Cardiac septum (tissue), 1 donor: ENCODE measurements at regions not wholly inside any gene's neighbourhood (a gene's known extent, or its start where the extent isn't known, plus 50 kb on each side); places are given as distances from the start of the nearest gene placed in this dataset.
A peak's percentile ranks its signal among the peaks of the same experiment; 100 is the strongest.

Experiments
- DNase-seq: peaks from one replicate; pipeline ENCODE4 v3.0.0-alpha.2; 2020; ENCODE audit warnings: low spot score
- intact Hi-C: fragments of 100-400 bp; cut with DNase I; formaldehyde crosslinking; loops from one replicate; pipeline ENCODE4 v1.14.0; 2022
- donor health status: DM: no; HTN: no; CAD: no.

GRCh38 chr22:48155446-48155845 is 1393.0 kb downstream of the TBC1D22A start:
- intact Hi-C loops = no loop called here
- peak; percentile 70 for DNase-seq

- no peak for DNase-seq
- intact Hi-C loops = no loop called here
These were observed 1392.4 kb downstream of the TBC1D22A start for GRCh38 chr22:48154943-48155240.

- DNase-seq = peak; percentile 73
- intact Hi-C loops = no loop called here
These were observed 1391.9 kb downstream of the TBC1D22A start for GRCh38 chr22:48154169-48154942.

GRCh38 chr22:48153726-48154125 is 1391.3 kb downstream of the TBC1D22A start:
- peak; percentile 53 for DNase-seq
- intact Hi-C loops = no loop called here

- intact Hi-C loops = no loop called here
These were observed 1390.5 kb downstream of the TBC1D22A start for GRCh38 chr22:48152916-48153315.

GRCh38 chr22:48152164-48152775 is 1389.8 kb downstream of the TBC1D22A start:
- DNase-seq = peak; percentile 66
- intact Hi-C loops = no loop called here

More at GRCh38 chr22:48152916-48153315, 1390.5 kb downstream of the TBC1D22A start:
- DNase-seq = peak; percentile 49

GRCh38 chr22:48151641-48152040 is 1389.2 kb downstream of the TBC1D22A start:
- intact Hi-C loops = no loop called here
- DNase-seq = peak; percentile 36

GRCh38 chr22:48147831-48148230 is 1385.4 kb downstream of the TBC1D22A start:
- intact Hi-C loops = no loop called here
- no peak for DNase-seq

- DNase-seq = no peak
- intact Hi-C loops = no loop called here
These were observed 1385.0 kb downstream of the TBC1D22A start for GRCh38 chr22:48147404-48147803.

GRCh38 chr22:48146426-48146825 is 1384.0 kb downstream of the TBC1D22A start:
- intact Hi-C loops = no loop called here
- no peak for DNase-seq

- intact Hi-C loops = no loop called here
- DNase-seq = no peak
These were observed 1383.3 kb downstream of the TBC1D22A start for GRCh38 chr22:48145738-48146137.

GRCh38 chr22:48144318-48144717 is 1381.9 kb downstream of the TBC1D22A start:
- no peak for DNase-seq
- intact Hi-C loops = no loop called here

GRCh38 chr22:48143856-48144255 is 1381.4 kb downstream of the TBC1D22A start:
- no peak for DNase-seq
- intact Hi-C loops = no loop called here

GRCh38 chr22:48142388-48142787 is 1379.9 kb downstream of the TBC1D22A start:
- intact Hi-C loops = no loop called here

GRCh38 chr22:48141301-48141700 is 1378.9 kb downstream of the TBC1D22A start:
- intact Hi-C loops = no loop called here
- no peak for DNase-seq

More at GRCh38 chr22:48142388-48142787, 1379.9 kb downstream of the TBC1D22A start:
- DNase-seq = no peak

GRCh38 chr22:48140261-48140813 is 1377.9 kb downstream of the TBC1D22A start:
- peak; percentile 70 for DNase-seq
- intact Hi-C loops = no loop called here

GRCh38 chr22:48139776-48140175 is 1377.3 kb downstream of the TBC1D22A start:
- DNase-seq = peak; percentile 27
- intact Hi-C loops = no loop called here

GRCh38 chr22:48138855-48139254 is 1376.4 kb downstream of the TBC1D22A start:
- DNase-seq = peak; percentile 44
- intact Hi-C loops = no loop called here

- DNase-seq = no peak
- intact Hi-C loops = no loop called here
These were observed 1376.0 kb downstream of the TBC1D22A start for GRCh38 chr22:48138427-48138826.

GRCh38 chr22:48137640-48138039 is 1375.2 kb downstream of the TBC1D22A start:
- no peak for DNase-seq
- intact Hi-C loops = no loop called here

GRCh38 chr22:48135592-48135991 is 1373.1 kb downstream of the TBC1D22A start:
- intact Hi-C loops = no loop called here
- no peak for DNase-seq
